Fibroblast of the conjunctiva (primary cell): ENCODE measurements at regions not wholly inside any gene's neighbourhood (a gene's known extent, or its start where the extent isn't known, plus 50 kb on each side); places are given as distances from the start of the nearest gene placed in this dataset.
A peak's percentile ranks its signal among the peaks of the same experiment; 100 is the strongest.
"Not testable (repeated sequence)": the region's sequence is repeated elsewhere in the genome, so short reads cannot be mapped to it uniquely, and the experiment has no call there.

ENCODE experiments used
- DNase-seq: peaks from one replicate; pipeline ENCODE4 v3.0.0-alpha.2; 2010; ENCODE audit warnings: low read depth

GRCh38 chr1:192418552-192419285, 101.9 kb downstream of the RGS21 start:
- no peak for DNase-seq

- no peak for DNase-seq
Measured at GRCh38 chr1:192430644-192431043, 113.9 kb downstream of the RGS21 start.

DNA sequence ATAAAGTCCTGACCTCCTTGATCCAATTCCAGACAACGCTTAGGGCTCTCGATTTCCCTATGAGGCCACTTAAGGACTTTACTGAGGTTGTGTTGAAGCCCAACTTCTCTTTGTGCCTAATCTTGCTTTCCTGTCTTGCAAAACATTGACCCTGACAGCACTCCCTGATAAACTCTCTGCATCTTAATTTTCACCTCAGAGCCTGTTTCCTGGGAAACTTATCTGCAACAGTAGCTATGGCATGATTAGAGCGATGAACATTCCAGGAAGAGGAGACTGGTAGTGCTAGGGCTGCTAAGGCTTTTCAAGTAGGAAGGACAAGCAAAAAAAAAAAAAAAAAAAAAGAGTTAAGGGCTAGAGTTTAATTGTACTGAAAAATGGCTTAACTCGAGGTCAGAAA, 118.9 kb downstream of the RGS21 start:
- DNase-seq: no peak

DNA sequence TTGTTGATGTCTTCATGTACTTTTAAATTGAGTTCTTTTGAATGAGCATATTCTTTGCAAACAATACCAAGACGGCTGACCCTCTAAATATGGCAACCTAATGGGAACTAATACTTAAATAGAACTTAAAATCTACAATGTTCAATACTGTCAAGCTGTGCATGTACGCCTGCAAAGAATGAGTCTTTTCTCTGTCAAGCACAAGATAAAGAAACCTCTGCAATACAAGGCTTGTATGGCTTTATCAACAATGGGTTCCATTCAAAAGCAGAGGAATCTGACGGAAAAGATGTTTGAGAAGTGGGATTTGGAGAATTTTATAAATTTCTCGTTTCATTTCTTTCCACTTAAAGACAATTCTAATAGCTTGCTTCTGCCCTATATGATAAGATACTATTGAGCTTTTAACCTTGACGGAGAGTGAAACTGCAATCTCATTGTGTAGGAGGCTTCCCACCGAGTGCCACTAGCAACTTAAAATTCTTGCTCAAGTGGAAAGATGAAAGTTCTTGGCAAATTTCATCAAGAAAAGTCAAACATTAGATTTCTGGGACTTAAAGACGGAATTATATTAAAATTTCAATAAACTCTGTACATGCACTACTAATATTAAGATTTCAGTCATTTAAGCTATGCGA, 119.8 kb downstream of the RGS21 start:
- no peak for DNase-seq

- no peak for DNase-seq
Measured at GRCh38 chr1:192438737-192439136, 121.9 kb downstream of the RGS21 start.

- DNase-seq: peak; percentile 12
Measured at GRCh38 chr1:192439373-192440025, 122.7 kb downstream of the RGS21 start.

- no peak for DNase-seq
Measured at GRCh38 chr1:192441492-192441891, 124.7 kb downstream of the RGS21 start.

GRCh38 chr1:192442736-192443135, 125.9 kb downstream of the RGS21 start:
- no peak for DNase-seq

GRCh38 chr1:192443616-192444015, 126.8 kb downstream of the RGS21 start:
- no peak for DNase-seq

GRCh38 chr1:192445241-192445640, 128.4 kb downstream of the RGS21 start:
- DNase-seq: no peak

DNA sequence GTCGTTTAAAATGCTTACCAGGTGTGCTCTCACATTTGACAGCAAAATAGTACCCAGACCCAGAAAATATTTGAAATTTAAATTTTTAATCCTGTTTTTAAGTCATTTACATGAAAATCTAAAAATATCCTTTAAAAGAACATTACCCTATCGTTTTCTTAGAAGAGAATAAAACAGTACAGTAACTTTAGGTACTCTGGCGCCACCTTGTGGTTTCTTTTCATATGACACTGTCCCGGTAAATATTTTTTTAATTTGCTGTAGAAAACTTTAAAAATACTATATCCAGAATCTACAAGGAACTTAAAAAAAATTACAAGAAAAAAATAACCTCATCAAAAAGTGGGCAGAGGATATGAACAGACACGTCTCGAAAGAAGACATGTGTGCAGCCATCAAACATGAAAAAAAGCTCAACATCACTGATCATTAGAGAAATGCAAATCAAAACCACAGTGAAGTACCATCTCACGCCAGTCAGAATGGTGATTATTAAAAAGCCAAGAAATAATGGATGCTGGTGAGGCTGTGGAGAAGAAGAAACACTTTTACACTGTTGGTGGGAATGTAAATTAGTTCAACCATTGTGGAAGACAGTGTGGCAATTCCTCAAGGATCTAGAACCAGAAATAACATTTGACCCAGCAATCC, 129.2 kb downstream of the RGS21 start:
- peak; percentile 31 for DNase-seq

GRCh38 chr1:192448026-192448578, 127.5 kb upstream of the RGS1 start:
- no peak for DNase-seq

DNA sequence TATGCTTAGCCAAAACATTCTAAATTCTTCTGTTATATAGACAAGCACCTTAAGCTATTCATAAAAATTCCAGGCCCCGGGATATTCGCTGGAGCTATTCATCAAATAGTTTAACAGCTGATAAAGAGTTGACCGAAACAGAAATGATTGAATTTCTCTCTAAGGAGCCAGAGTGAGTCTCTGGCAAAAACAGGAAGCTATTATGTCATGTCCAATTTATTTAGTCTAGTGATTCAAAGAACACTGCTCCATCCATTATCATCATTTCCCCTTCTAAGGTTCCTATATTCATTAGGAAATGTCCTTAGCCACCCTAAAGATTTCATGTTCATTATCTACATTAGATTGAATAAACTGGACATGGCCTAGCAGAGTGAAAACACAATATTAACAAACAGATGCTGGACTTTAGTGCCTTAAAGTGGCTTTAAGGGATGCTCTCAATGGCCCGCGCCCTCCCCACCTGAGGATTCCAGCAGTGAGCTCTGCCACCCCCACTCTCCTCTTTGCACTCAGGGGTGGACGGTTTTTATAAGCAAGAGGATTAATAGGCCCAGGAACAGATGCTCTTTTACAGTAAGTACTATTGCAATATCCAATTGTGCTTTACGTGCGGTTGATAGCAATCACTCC, 122.1 kb upstream of the RGS1 start:
- DNase-seq: no peak

GRCh38 chr1:192459467-192459866, 116.1 kb upstream of the RGS1 start:
- DNase-seq: no peak

DNA sequence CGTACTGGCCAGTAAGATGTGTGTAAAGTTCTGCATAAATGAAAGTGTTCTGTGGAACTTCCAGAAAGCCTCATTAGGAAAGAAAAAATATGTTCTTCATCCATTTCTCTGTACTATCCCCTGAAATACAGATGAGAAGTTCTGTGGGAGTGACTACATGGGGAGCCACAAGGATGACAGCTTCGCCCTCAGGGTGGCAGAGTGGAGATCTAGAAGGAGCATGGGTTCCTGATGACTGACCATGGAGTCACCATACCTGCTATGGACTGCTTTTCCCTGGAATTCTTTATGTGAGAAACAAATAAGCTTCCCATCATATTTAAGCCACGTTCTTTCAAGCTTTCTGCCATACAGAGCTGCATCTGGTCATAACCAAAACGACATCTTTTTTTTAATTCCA, 113.9 kb upstream of the RGS1 start:
- no peak for DNase-seq

- no peak for DNase-seq
Measured at GRCh38 chr1:192462616-192463015, 113.0 kb upstream of the RGS1 start.

DNA sequence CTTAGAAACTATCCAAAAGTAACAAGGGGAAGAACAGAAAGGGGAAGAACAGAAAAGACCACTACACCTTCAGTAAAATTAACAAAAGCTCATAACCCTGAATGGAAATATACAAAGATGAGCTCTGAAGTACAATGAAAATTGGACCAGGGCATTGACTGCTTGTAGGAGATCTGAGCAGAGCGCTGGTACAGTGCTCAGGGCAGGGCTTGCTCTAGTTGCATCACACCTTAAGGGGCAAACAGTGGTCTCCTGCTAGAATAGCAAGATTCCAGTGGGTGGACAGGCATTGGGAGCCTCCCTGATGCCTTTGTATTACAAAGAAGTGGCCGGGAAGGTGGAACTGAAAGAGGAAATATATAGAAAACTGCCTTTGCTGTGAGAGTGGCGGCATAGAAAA, 111.9 kb upstream of the RGS1 start:
- no peak for DNase-seq

- not testable (repeated sequence) for DNase-seq
Measured at GRCh38 chr1:192465221-192465620, 110.4 kb upstream of the RGS1 start.

DNA sequence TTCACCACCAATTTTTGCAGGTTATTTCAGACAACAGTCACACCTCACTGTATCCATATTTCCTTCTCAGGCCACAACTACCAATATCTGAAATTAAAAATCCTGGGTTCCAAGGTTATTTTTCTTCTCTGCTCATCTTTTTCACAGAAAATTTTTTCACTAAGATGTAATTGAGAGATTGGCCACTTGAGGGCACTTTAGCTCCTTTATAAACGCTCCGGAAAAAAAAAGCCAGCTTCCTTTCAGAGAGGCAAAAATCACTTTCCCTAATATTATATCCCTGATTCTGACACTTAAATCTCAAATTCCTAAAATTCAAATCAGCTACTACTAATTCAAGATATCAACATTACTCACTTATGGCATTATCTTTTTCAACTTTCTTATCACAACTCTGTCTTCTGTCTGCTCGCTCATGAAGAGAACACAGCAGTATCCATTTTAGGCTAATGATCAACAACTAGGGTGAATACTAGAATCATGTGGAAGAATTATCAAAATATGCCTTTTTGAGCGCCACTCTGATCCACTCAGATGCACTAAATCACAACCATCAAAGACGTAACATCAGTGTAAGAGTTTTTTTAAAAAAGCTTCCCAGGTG, 101.4 kb upstream of the RGS1 start:
- no peak for DNase-seq

- no peak for DNase-seq
Measured at GRCh38 chr1:192475329-192475728, 100.2 kb upstream of the RGS1 start.

GRCh38 chr1:192475970-192476369, 99.6 kb upstream of the RGS1 start:
- DNase-seq: no peak
